Common myeloid progenitor, CD34-positive (primary cell): ENCODE measurements at regions not wholly inside any gene's neighbourhood (a gene's known extent, or its start where the extent isn't known, plus 50 kb on each side); places are given as distances from the start of the nearest gene placed in this dataset.

Source experiments
- CTCF ChIA-PET: fragments of 350-600 bp; sonication (Branson Sonifier 250); formaldehyde crosslinking; loops from one replicate; lab custom pipeline; 2021; ENCODE audit warnings: antibody characterized with exemption; lab: Charles Lee
- POLR2A ChIA-PET: fragments of 350-600 bp; sonication (Branson Sonifier 250); formaldehyde crosslinking; loops from one replicate; lab custom pipeline; 2021; ENCODE audit warnings: antibody characterized with exemption; lab: Charles Lee
- DNase-seq, 3 donors: peaks; one replicate each; pipeline versions ENCODE4 v3.0.0 to v3.0.0-alpha.2; 2013
- H3K27ac ChIP-seq, 2 experiments: 1 replicate in 1 of 2; 2 replicates in 1 of 2; pipeline ENCODE4 v1.7.0; 2013; ENCODE audit warnings: inconsistent platforms in 2 of 2, low read length in 2 of 2, mild to moderate bottlenecking in 2 of 2, low read depth in 1 of 2, moderate library complexity in 1 of 2; ENCODE audit not compliant: severe bottlenecking in 2 of 2, insufficient read depth in 1 of 2, poor library complexity in 1 of 2
- H3K27me3 ChIP-seq, 5 experiments: replicated peaks in 2 of 5; 1 replicate in 3 of 5; 2 replicates in 2 of 5; pipeline versions ENCODE4 v1.6.1 to v1.7.0; 2013; ENCODE audit warnings: low read length in 4 of 5, mild to moderate bottlenecking in 2 of 5, moderate library complexity in 2 of 5, inconsistent platforms in 1 of 5; ENCODE audit not compliant: insufficient read depth in 5 of 5, control insufficient read depth in 4 of 5
- H3K36me3 ChIP-seq, 4 experiments: 1 replicate in 2 of 4; 2 replicates in 2 of 4; pipeline versions ENCODE4 v1.6.1 to v1.7.0; 2013; ENCODE audit warnings: low read length in 3 of 4, control low read depth in 1 of 4, mild to moderate bottlenecking in 1 of 4; ENCODE audit not compliant: control insufficient read depth in 4 of 4, insufficient read depth in 4 of 4
- H3K4me1 ChIP-seq, 4 experiments: 1 replicate in 3 of 4; 2 replicates in 1 of 4; pipeline versions ENCODE4 v1.6.1 to v1.7.1; 2013; ENCODE audit warnings: low read length in 3 of 4, mild to moderate bottlenecking in 3 of 4, control low read depth in 1 of 4, inconsistent platforms in 1 of 4, moderate library complexity in 1 of 4; ENCODE audit not compliant: control insufficient read depth in 4 of 4, insufficient read depth in 4 of 4; ENCODE audit errors: control extremely low read depth in 1 of 4
- H3K4me3 ChIP-seq, 7 experiments: 1 replicate in 4 of 7; 2 replicates in 3 of 7; pipeline versions ENCODE4 v1.5.1 to v1.7.0; 2013; ENCODE audit warnings: mild to moderate bottlenecking in 7 of 7, low read length in 6 of 7, moderate library complexity in 6 of 7, inconsistent platforms in 2 of 7, low read depth in 2 of 7, control low read depth in 1 of 7; ENCODE audit not compliant: insufficient read depth in 4 of 7, control insufficient read depth in 1 of 7; ENCODE audit errors: extremely low read depth in 1 of 7
- H3K9me3 ChIP-seq, 5 experiments: 1 replicate in 4 of 5; 2 replicates in 1 of 5; pipeline versions ENCODE4 v1.6.1 to v1.7.1; 2013; ENCODE audit warnings: low read length in 4 of 5, mild to moderate bottlenecking in 2 of 5, inconsistent platforms in 1 of 5, low read depth in 1 of 5, moderate library complexity in 1 of 5; ENCODE audit not compliant: control insufficient read depth in 4 of 5, insufficient read depth in 2 of 5; ENCODE audit errors: control extremely low read depth in 1 of 5
- WGBS: methylation state at CpG from one replicate; pipeline ENCODE4 v1.1.5; 2013; ENCODE audit not compliant: insufficient coverage; 5-methylcytosine and 5-hydroxymethylcytosine counted together

GRCh38 chr10:117905404-117905803 lies 141.3 kb downstream of the RAB11FIP2 start:
- ChIA-PET CTCF (no interaction called here), POLR2A (no interaction called here)
- Histone ChIP-seq H3K36me3 (no peaks in the 10 kb centered on the region), H3K9me3 (no peaks in the 10 kb centered on the region), H3K27me3 (peaks cover 0 to 9% (median 5%) of the 10 kb centered on the region in 5 experiments), H3K27ac (no peak overlapping the region), H3K4me3 (no peak overlapping the region), H3K4me1 (no peaks in the 10 kb centered on the region)
- WGBS = 100% methylated on average over 1 of the region's 1 CpG
- DNase-seq = no peak

GRCh38 chr10:117911684-117912083 lies 135.1 kb downstream of the RAB11FIP2 start:
- no peaks in the 10 kb centered on the region for H3K9me3 ChIP-seq
- H3K27ac ChIP-seq = no peak overlapping the region
- WGBS = 57% methylated on average over 1 of the region's 2 CpGs
- H3K27me3 ChIP-seq = peaks cover 0 to 20% (median 6%) of the 10 kb centered on the region in 5 experiments
- no peaks in the 10 kb centered on the region for H3K36me3 ChIP-seq
- DNase-seq = no peak
- no peak overlapping the region for H3K4me3 ChIP-seq
- ChIA-PET CTCF (no interaction called here), POLR2A (no interaction called here)
- no peaks in the 10 kb centered on the region for H3K4me1 ChIP-seq

GRCh38 chr10:117914334-117914733 lies 132.4 kb downstream of the RAB11FIP2 start:
- CTCF ChIA-PET = interaction anchor here (1.0 kb wide), 1 partner anchor 10 kb away, joined by 3 read pairs; no protein-coding TSS in a partner anchor
- Histone ChIP-seq H3K27me3 (peaks cover 0 to 13% (median 4%) of the 10 kb centered on the region in 5 experiments), H3K9me3 (no peaks in the 10 kb centered on the region), H3K27ac (no peak overlapping the region), H3K36me3 (no peaks in the 10 kb centered on the region), H3K4me3 (no peak overlapping the region), H3K4me1 (no peaks in the 10 kb centered on the region)
- POLR2A ChIA-PET = no interaction called here
- no peak for DNase-seq
- no CpG with 5 or more reads among the region's 6 CpGs for WGBS

- Histone ChIP-seq H3K4me1 (no peaks in the 10 kb centered on the region), H3K9me3 (no peaks in the 10 kb centered on the region), H3K27me3 (peaks cover 0 to 2% (median 0%) of the 10 kb centered on the region in 5 experiments), H3K36me3 (no peaks in the 10 kb centered on the region), H3K27ac (no peak overlapping the region), H3K4me3 (no peak overlapping the region)
- CTCF ChIA-PET = no interaction called here
- WGBS = 100% methylated on average over 2 of the region's 3 CpGs
- POLR2A ChIA-PET = no interaction called here
- DNase-seq = no peak
These were observed 125.8 kb downstream of the RAB11FIP2 start for GRCh38 chr10:117920956-117921355.

GRCh38 chr10:117921421-117921820 lies 125.3 kb downstream of the RAB11FIP2 start:
- POLR2A ChIA-PET = no interaction called here
- Histone ChIP-seq H3K36me3 (no peaks in the 10 kb centered on the region), H3K4me3 (no peak overlapping the region), H3K9me3 (no peaks in the 10 kb centered on the region), H3K27ac (no peak overlapping the region), H3K27me3 (no peaks in the 10 kb centered on the region), H3K4me1 (no peaks in the 10 kb centered on the region)
- WGBS = 92% methylated on average over 10 of the region's 11 CpGs
- no peak for DNase-seq
- CTCF ChIA-PET = no interaction called here

GRCh38 chr10:117924820-117925219 lies 121.9 kb downstream of the RAB11FIP2 start:
- Histone ChIP-seq H3K4me3 (no peak overlapping the region), H3K9me3 (no peaks in the 10 kb centered on the region), H3K27ac (no peak overlapping the region), H3K36me3 (no peaks in the 10 kb centered on the region), H3K4me1 (no peaks in the 10 kb centered on the region), H3K27me3 (peaks cover 0 to 8% (median 3%) of the 10 kb centered on the region in 5 experiments)
- WGBS = 100% methylated on average over 8 of the region's 8 CpGs
- POLR2A ChIA-PET = no interaction called here
- DNase-seq = no peak
- CTCF ChIA-PET = interaction anchor here (1.3 to 1.5 kb wide), 2 partner anchors 8 to 10 kb away, joined by 3 to 4 read pairs; no protein-coding TSS in a partner anchor

GRCh38 chr10:117925369-117925768 lies 121.4 kb downstream of the RAB11FIP2 start:
- Histone ChIP-seq H3K4me3 (no peak overlapping the region), H3K4me1 (no peaks in the 10 kb centered on the region), H3K9me3 (no peaks in the 10 kb centered on the region), H3K27ac (no peak overlapping the region), H3K27me3 (peaks cover 0 to 8% (median 3%) of the 10 kb centered on the region in 5 experiments), H3K36me3 (no peaks in the 10 kb centered on the region)
- CTCF ChIA-PET = no interaction called here
- POLR2A ChIA-PET = no interaction called here
- DNase-seq = no peak
- WGBS = 92% methylated on average over 4 of the region's 6 CpGs
